Tibial nerve (tissue), 4 donors: ENCODE measurements at regions not wholly inside any gene's neighbourhood (a gene's known extent, or its start where the extent isn't known, plus 50 kb on each side); places are given as distances from the start of the nearest gene placed in this dataset.
A peak's percentile ranks its signal among the peaks of the same experiment; 100 is the strongest.

Source experiments
- DNase-seq, 2 donors: peaks; one replicate each; pipeline ENCODE4 v3.0.0-alpha.2; 2019; ENCODE audit warnings: low spot score in 2 of 2
- H3K27ac ChIP-seq, 4 donors: fragments of 200-600 bp; sonication (generic) in 3 of 4; one replicate each; pipeline ENCODE4 v1.5.1; 2017 to 2019; ENCODE audit warnings: mild to moderate bottlenecking in 1 of 4
- H3K27me3 ChIP-seq, 2 donors: fragments of 200-600 bp; sonication (generic) in 1 of 2; one replicate each; pipeline versions ENCODE4 v1.5.1 to v1.6.0; 2017 to 2019
- H3K36me3 ChIP-seq, 3 donors: fragments of 200-600 bp; sonication (generic); one replicate each; pipeline ENCODE4 v1.5.1; 2018 to 2019
- H3K4me1 ChIP-seq, 4 donors: fragments of 200-600 bp; sonication (generic) in 3 of 4; one replicate each; pipeline ENCODE4 v1.5.1; 2017 to 2019
- H3K4me3 ChIP-seq, 4 donors: fragments of 200-600 bp; sonication (generic) in 3 of 4; one replicate each; pipeline ENCODE4 v1.5.1; 2017 to 2019; ENCODE audit warnings: mild to moderate bottlenecking in 1 of 4, moderate library complexity in 1 of 4
- H3K9me3 ChIP-seq, 4 donors: fragments of 200-600 bp; sonication (generic) in 3 of 4; one replicate each; pipeline ENCODE4 v1.5.1; 2017 to 2019
- EP300 ChIP-seq, 2 donors: sonication (generic); formaldehyde crosslinking; IDR thresholded peaks; one replicate each; pipeline ENCODE4 v1.6.1; 2017; ENCODE audit warnings: antibody characterized with exemption in 2 of 2, mild to moderate bottlenecking in 1 of 2
- POLR2A ChIP-seq, 2 donors: fragments of 450-650 bp; IDR thresholded peaks; one replicate each; pipeline ENCODE4 v1.6.1; 2017; ENCODE audit warnings: antibody characterized with exemption in 2 of 2, mild to moderate bottlenecking in 2 of 2, moderate library complexity in 2 of 2
- WGBS, 2 donors: methylation state at CpG; one replicate each; pipeline ENCODE4 v1.1.5; 2018; 5-methylcytosine and 5-hydroxymethylcytosine counted together
- TF ChIP-seq, protein P1 (sequence below), 5 experiments: fragments of 200-600 bp in 3 of 5; fragments of 450-650 bp in 2 of 5; sonication (generic) in 3 of 5; IDR thresholded peaks; one replicate each; pipeline ENCODE4 v1.5.1; 2016 to 2019; ENCODE audit warnings: antibody characterized with exemption in 5 of 5, mild to moderate bottlenecking in 3 of 5, moderate library complexity in 2 of 5

DNA sequence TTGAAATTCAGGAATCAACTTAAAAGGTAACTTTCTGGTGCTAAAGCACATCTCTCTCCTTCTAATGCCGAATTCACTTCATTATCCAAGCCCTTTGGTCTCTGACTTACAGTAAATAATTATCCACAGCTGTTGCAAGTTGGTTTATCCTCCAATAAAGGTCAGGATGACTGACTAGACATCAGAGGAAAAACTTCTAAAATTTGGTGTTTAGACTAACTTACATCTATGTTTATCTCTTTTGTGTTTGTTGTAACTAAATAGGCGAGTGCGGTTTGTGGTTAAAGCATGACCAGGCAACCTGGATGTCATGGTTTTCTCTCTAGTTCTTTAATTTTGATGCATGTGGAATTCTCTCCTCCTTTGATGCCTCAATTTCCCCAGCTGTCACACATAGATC is 237.4 kb upstream of the LRTM1 start:
- TF ChIP-seq EP300 (IDR thresholded peaks at IDR 0.05): no peak
- TF ChIP-seq, protein P1, sequence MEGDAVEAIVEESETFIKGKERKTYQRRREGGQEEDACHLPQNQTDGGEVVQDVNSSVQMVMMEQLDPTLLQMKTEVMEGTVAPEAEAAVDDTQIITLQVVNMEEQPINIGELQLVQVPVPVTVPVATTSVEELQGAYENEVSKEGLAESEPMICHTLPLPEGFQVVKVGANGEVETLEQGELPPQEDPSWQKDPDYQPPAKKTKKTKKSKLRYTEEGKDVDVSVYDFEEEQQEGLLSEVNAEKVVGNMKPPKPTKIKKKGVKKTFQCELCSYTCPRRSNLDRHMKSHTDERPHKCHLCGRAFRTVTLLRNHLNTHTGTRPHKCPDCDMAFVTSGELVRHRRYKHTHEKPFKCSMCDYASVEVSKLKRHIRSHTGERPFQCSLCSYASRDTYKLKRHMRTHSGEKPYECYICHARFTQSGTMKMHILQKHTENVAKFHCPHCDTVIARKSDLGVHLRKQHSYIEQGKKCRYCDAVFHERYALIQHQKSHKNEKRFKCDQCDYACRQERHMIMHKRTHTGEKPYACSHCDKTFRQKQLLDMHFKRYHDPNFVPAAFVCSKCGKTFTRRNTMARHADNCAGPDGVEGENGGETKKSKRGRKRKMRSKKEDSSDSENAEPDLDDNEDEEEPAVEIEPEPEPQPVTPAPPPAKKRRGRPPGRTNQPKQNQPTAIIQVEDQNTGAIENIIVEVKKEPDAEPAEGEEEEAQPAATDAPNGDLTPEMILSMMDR (IDR thresholded peaks at IDR 0.05): no peak
- WGBS, 2 donors: 67 to 75% methylated on average over 3 of the region's 3 CpGs
- no peak for DNase-seq
- Histone ChIP-seq H3K27ac (no peak overlapping the region), H3K36me3 (no peaks in the 10 kb centered on the region), H3K27me3 (no peaks in the 10 kb centered on the region), H3K4me1 (peaks cover 0 to 39% (median 0%) of the 10 kb centered on the region in 4 donors), H3K9me3 (no peaks in the 10 kb centered on the region), H3K4me3 (no peak overlapping the region)

DNA sequence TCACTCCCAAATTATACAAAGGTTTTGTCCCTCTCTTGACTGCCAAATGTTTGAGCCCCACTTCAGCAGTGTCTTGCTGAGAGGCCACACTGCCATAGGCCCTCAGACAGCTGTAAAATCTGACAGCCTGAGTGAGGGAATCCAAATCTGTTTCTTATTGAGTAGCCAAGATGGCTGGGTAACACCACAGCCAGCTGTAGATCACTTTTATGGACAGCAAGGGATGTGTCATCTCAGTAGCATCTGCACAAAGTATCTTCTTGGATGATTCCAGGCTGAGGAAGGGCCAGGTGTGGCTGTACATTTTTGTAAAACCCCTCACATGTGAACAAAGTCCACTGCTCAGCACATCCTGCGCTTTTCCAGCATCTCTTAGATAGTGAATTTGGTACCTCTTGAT is 237.0 kb upstream of the LRTM1 start:
- no peak for DNase-seq
- Histone ChIP-seq H3K9me3 (no peaks in the 10 kb centered on the region), H3K4me1 (peaks cover 0 to 39% (median 0%) of the 10 kb centered on the region in 4 donors), H3K27ac (no peak overlapping the region), H3K4me3 (no peak overlapping the region), H3K36me3 (no peaks in the 10 kb centered on the region), H3K27me3 (no peaks in the 10 kb centered on the region)
- WGBS, 2 donors: 100% methylated on average over 1 of the region's 1 CpG
- TF ChIP-seq, protein P1 (IDR thresholded peaks at IDR 0.05): no peak
- TF ChIP-seq EP300 (IDR thresholded peaks at IDR 0.05) (no peak), POLR2A (IDR thresholded peaks at IDR 0.05) (no peak)

DNA sequence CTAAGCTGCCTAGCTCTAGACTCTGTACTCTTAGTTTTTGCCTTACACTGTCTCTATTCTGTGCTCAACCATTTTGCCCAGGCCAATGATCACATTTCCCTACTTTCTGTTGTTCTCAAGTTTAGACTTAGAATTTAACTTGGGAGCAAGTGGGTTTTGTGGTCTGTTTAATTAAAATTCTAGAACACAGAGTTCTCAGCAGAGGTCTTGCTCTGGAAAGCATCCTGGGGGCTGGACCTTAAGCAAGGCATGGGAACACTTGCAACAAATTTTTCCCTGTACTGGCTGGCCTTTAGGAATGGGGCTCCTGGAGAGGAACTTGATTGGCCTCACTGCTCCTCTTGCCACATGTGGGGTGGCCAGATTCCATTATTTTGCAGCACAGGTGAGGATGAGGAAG is 236.3 kb upstream of the LRTM1 start:
- Histone ChIP-seq H3K27ac (no peak overlapping the region), H3K27me3 (no peaks in the 10 kb centered on the region), H3K4me1 (peaks cover 0 to 39% (median 0%) of the 10 kb centered on the region in 4 donors), H3K36me3 (no peaks in the 10 kb centered on the region), H3K9me3 (no peaks in the 10 kb centered on the region), H3K4me3 (no peak overlapping the region)
- TF ChIP-seq EP300 (IDR thresholded peaks at IDR 0.05): no peak
- no peak for TF ChIP-seq POLR2A (IDR thresholded peaks at IDR 0.05)
- TF ChIP-seq, protein P1 (IDR thresholded peaks at IDR 0.05): no peak
- no peak for DNase-seq

DNA sequence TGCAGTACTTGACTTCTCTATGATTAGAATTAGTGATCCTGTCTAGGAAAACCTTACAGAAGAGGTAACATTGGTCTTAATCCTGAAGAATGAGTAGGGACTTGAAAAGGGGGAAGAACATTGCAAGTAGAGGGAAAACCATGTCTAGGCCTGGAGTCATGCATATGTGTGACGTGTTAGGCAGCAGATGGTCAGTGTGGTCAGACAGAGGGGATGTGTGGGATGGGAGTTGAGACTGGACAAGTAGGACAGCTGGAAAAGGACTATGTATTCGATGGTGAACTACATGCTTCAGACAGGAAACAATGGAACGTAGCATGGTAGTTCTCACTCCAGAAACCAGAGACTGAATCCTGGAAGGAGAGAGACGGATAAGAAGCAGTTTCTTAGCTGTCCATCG is 235.6 kb upstream of the LRTM1 start:
- no peaks in the 10 kb centered on the region for H3K36me3 ChIP-seq
- peak overlapping the region in 2 of 4 donors; percentile 29 to 36 for H3K27ac ChIP-seq
- TF ChIP-seq EP300 (IDR thresholded peaks at IDR 0.05) (no peak), POLR2A (IDR thresholded peaks at IDR 0.05) (no peak)
- TF ChIP-seq, protein P1 (IDR thresholded peaks at IDR 0.05): no peak
- peaks cover 0 to 39% (median 0%) of the 10 kb centered on the region in 4 donors for H3K4me1 ChIP-seq
- no peak for DNase-seq
- H3K27me3 ChIP-seq: no peaks in the 10 kb centered on the region
- H3K4me3 ChIP-seq: no peak overlapping the region
- H3K9me3 ChIP-seq: no peaks in the 10 kb centered on the region
- WGBS, 2 donors: 91 to 94% methylated on average over 5 of the region's 5 CpGs

DNA sequence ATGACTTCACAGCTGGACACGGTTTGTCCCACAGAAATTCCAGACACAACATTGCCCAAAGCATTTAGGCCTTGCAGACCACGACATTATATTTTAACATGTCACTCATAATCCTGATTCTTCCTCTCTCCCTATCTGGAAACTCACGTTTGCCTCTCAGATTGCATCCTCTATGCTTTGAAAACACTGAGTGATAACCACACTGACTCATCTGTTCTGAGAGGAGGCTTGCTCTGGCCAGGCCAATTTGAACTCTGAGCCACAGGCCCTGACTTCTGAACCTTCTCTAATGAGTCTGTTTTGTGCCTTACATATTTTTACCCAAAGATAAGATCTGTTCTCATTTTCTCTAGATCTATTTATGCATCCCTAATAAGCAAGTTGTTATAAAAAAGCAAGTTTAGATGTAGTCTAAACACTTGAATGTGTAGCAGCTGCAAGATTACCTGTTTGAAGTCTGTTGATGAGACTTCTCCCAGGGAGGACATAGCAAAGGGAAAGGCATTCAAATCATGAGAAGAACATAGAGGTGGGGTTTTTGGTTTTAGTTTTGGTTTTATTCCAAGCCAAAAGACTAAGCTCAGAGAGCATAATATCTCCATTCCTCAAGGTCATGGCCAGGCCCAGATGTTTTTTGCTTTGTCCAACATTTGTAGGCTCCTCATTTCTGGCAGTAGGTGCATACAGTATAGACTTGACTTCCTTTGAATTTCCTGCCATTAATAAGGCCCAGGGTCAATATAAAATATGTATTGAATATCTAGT is 234.4 kb upstream of the LRTM1 start:
- TF ChIP-seq, protein P1 (IDR thresholded peaks at IDR 0.05): no peak
- no peak for TF ChIP-seq EP300 (IDR thresholded peaks at IDR 0.05)
- no peak for TF ChIP-seq POLR2A (IDR thresholded peaks at IDR 0.05)
- Histone ChIP-seq H3K36me3 (no peaks in the 10 kb centered on the region), H3K27me3 (no peaks in the 10 kb centered on the region), H3K4me3 (no peak overlapping the region), H3K9me3 (no peaks in the 10 kb centered on the region), H3K27ac (peak overlapping the region in 2 of 4 donors; percentile 29 to 48), H3K4me1 (peaks cover 0 to 37% (median 0%) of the 10 kb centered on the region in 4 donors)
- WGBS, 2 donors: 48 to 55% methylated on average over 3 of the region's 3 CpGs
- DNase-seq: no peak
